KBM-7 (cell line): ENCODE measurements at regions not wholly inside any gene's neighbourhood (a gene's known extent, or its start where the extent isn't known, plus 50 kb on each side); places are given as distances from the start of the nearest gene placed in this dataset.
"Not testable (repeated sequence)": the region's sequence is repeated elsewhere in the genome, so short reads cannot be mapped to it uniquely, and the experiment has no call there.

Source experiments
- DNase-seq: peaks from one replicate; pipeline ENCODE4 v3.0.0-alpha.2; 2015
- in situ Hi-C: fragments of 300-500 bp; cut with MboI; formaldehyde crosslinking; loops from 2 replicates; pipeline ENCODE4 v1.14.3; 2020; ENCODE audit warnings: low sequenced_read_pairs, low pct_unique_long_range_greater_than_20kb, mixed read lengths

GRCh38 chr9:79490657-79491248, 81.0 kb upstream of the TLE4 start:
- in situ Hi-C loops = no loop called here
- DNase-seq = no peak

- DNase-seq = no peak
- in situ Hi-C loops = no loop called here
Measured at GRCh38 chr9:79492092-79493009, 79.4 kb upstream of the TLE4 start.

DNA sequence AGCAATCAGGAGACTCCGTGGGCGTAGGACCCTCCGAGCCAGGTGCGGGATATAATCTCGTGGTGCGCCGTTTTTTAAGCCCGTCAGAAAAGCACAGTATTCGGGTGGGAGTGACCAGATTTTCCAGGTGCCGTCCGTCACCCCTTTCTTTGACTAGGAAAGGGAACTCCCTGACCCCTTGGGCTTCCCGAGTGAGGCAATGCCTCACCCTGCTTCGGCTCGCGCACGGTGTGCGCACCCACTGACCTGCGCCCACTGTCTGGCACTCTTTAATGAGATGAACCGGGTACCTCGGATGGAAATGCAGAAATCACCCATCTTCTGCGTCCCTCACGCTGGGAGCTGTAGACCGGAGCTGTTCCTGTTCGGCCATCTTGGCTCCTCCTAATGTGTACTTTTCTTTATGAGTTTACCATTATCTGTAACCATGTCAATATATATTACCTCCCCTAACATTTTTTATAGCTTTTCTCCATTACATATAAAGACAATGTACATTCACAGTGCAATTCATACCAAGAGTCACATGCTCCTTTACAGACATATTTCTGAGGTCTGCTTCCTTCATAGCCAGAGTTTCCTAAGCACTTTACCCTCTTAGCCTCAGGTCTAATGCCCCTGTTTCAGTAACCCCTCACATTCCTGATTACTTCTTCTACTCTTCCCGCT, 71.4 kb upstream of the TLE4 start:
- in situ Hi-C loops, DNase-seq: not testable (repeated sequence)

- in situ Hi-C loops = no loop called here
- no peak for DNase-seq
Measured at GRCh38 chr9:79501546-79501945, 70.2 kb upstream of the TLE4 start.

GRCh38 chr9:79507801-79508200, 64.0 kb upstream of the TLE4 start:
- in situ Hi-C loops = no loop called here
- no peak for DNase-seq

GRCh38 chr9:79512251-79512650, 59.5 kb upstream of the TLE4 start:
- in situ Hi-C loops = no loop called here
- no peak for DNase-seq
